Activated T-cell treated with anti-CD3 and anti-CD28 coated beads, Interleukin-2, amount 50 U/mL, for 1 hour (primary cell): ENCODE measurements at regions not wholly inside any gene's neighbourhood (a gene's known extent, or its start where the extent isn't known, plus 50 kb on each side); places are given as distances from the start of the nearest gene placed in this dataset.

ENCODE experiments used
- DNase-seq: peaks from one replicate; pipeline ENCODE4 v3.0.0-alpha.2; 2020

GRCh38 chr6:156508923-156509322 lies 268.3 kb upstream of the ARID1B start:
- no peak for DNase-seq

- no peak for DNase-seq
Measured at GRCh38 chr6:156508126-156508525, 269.1 kb upstream of the ARID1B start.

GRCh38 chr6:156507656-156508055 lies 269.5 kb upstream of the ARID1B start:
- no peak for DNase-seq

- no peak for DNase-seq
Measured at GRCh38 chr6:156507106-156507505, 270.1 kb upstream of the ARID1B start.

DNA sequence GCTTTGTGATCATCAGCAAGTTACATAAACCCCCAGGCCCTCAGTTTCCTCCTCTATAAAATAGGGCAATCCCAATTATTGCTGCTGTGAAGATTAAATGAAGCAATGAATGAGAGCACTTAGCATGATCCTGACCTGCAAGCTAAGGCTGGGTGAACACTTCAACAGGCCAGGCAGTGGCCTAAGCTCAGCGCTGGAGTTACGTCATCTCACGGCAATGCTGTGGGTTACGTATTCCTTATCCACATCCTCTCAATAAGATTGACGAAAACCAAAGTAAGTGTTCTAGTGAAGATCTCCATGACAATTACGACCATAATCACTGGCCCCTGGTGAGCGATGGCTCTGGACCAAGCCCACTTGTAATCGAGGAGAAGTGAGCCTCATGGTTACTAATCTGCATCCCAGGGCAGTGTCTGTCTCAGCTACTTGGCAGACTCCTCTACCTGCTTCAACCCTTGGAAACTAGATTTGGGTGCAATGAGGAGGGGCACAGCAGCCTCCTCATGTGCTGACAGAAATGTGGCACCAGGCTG lies 274.1 kb upstream of the ARID1B start:
- DNase-seq: no peak

DNA sequence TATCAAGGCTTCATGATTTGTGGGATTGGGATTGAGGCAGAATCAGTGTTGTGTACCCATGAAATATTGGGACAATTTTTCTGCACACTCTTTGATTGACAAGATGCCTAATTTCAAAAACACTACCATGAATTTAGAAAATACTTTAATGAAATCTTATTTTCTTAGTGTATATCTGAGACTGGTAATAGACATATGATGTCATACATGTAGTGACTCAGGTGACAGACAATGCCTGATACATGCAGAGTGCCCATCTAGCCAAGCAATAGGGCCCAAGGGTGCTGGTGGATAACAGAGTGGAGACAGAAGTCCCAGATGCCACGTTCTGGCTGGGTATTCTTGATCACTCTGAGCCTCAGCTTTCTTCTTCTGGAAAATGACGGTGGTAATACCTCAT lies 279.6 kb upstream of the ARID1B start:
- no peak for DNase-seq

- DNase-seq: no peak
Measured at GRCh38 chr6:156487877-156488276, 289.3 kb upstream of the ARID1B start.

GRCh38 chr6:156485150-156485549 lies 292.0 kb upstream of the ARID1B start:
- no peak for DNase-seq

DNA sequence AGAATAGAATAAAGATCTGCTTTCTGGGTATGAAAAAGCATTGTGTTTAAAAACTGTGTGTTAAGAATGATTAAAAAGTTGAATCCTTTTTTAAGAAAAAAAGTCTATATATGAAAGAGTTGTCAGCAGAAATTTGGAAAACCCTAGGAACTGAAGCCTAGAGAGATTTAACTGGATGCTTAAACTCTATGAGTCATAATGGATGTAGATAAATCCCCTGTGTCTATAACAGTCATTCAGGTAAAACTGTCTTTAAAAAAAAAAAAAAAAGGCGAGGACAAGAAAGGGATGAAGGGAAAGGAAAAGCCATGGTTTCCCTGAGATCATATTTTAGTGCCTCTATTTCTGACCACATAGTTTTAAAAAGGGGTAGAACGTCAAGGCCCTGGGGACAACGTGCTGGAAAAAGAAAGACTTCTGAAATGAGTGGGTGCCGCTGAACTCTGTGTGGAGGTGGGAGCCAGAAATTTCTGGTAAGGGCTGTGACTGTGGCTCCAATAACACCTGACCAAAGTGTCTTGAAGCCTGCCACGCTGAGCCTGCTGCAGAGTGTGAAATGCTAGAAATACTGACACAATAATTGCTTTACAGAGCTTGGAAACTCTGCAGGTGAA lies 302.6 kb upstream of the ARID1B start:
- DNase-seq: no peak

- DNase-seq: no peak
Measured at GRCh38 chr6:156471000-156471399, 306.2 kb upstream of the ARID1B start.

DNA sequence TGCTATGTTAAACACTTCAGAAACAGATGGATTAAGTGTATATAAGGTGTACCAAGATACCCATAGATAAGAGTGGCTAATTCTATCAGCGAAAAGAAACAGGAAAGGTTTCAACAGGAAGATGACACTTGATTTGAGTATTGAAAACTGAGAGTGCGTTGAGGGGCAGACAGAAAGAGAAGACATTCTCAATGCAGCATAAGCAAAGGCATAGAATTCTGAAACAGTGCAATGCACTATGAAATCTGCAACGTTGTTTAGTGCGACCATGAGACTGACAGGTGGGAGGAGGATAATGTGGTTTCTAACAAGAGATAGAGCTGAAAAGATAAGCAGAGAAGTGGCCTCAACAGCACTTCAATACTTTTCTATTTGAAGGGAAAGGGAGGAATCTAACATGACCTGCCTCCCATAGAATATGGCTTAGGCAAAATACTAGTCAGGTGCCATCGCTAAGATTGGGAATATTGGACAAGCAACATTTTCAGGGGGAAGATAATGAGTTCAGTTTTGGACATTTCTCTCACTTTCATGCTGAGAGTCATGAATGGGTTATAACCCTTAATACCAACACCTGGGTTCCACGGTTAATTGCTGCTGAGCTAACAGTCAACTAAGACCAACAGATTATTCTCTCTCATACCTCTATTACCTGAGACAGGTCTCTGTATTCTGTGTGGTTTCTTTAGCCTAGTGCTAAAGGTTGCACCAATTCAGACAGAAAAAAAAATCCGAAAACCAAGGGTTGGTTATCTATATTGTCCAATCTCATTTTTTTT lies 312.9 kb upstream of the ARID1B start:
- DNase-seq: no peak

DNA sequence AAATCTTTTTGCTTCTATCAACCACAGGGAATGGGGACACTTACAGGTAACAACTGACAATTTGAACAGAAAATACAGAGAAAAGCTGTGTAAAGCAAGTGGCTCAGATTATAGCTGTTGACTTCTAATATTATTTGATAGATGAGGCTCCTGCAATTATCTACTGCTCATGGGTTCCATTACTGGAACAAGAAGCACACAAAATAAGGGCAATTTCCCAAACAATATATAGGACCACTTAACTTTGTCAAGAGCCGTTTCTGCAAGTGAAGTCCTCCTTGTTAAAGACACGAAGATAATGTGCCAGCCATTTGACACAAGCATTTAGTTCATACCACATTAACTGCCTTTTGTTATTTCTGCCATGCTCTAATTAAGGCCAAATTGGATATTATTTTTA lies 315.5 kb upstream of the ARID1B start:
- DNase-seq: no peak

- no peak for DNase-seq
Measured at GRCh38 chr6:156457601-156458000, 319.6 kb upstream of the ARID1B start.

DNA sequence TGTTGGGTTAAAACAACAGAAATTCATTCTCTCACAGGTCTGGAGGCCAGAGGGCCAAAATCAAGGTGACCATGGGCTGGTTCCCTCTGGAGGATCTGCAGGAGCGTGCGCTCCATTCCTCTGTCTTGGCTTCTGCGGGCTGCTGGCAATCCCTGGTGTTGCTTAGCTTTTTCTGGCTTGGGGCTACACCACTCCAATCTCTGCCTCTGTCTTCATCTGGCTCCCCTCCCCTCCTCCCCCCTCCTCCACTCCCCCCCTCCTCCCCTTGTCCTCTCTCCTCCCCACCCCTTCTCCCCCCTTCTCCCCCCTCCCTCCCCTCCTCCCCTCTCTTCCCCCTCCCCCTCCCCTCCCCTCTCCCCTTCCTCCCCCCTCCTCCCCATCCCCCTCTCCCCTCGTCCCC lies 321.3 kb upstream of the ARID1B start:
- no peak for DNase-seq

GRCh38 chr6:156454867-156455266 lies 322.3 kb upstream of the ARID1B start:
- no peak for DNase-seq

DNA sequence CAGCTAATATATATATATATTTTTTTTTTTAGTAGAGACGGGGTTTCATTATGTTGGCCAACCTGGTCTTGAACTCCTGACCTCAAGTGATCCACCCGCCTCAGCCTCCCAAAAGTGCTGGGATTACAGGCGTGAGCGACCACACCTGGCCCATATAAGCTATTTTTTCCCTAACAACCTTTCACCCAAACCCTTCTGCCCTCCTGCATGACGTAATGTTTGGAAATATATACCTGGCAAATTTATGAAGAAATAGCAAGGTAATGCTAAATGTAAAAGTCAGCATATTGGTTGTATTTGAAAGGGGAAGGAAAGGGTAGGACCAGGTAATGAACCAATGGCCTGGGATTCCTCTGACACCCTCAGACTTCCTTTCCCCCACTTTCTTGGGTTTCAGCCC lies 325.5 kb upstream of the ARID1B start:
- DNase-seq: no peak

DNA sequence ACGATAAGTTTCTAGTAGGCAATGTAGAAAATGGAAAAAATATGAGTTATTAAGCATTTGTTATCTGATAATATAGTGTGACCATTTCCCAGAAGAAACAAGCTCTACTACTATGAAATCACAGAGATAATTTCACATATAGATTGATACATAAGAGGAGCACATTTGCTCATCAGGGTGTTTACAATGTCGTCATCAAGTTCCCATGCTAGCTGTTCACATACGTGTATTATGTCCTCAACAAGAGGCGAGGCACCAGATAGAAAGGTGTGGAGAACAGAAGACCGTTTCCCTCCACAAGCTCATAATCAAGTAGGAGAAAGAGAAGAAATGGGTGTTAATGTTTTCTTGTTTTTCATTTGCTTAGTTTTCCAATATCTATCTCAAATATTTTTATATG lies 326.1 kb upstream of the ARID1B start:
- no peak for DNase-seq

GRCh38 chr6:156450421-156450820 lies 326.8 kb upstream of the ARID1B start:
- no peak for DNase-seq

DNA sequence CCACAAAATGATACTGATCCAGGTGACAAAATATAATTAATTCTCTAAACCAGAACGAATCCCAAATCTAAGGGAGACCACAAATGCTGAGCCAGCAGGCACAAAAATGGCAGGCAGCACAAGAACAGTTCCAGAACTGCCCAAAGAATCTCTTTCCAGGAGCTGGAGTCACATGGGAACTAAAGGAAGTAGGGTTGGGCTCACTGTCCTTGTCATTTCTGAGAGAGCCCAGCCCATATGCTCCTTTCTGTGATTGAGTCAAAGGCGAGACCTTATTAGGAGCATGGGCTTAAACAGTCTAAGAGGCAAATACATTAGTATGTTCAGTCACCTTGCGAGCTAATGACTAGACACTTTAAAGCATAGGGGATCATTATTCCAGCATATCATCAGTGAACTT lies 327.6 kb upstream of the ARID1B start:
- no peak for DNase-seq

- DNase-seq: no peak
Measured at GRCh38 chr6:156449128-156449527, 328.1 kb upstream of the ARID1B start.

GRCh38 chr6:156448579-156448978 lies 328.6 kb upstream of the ARID1B start:
- no peak for DNase-seq

DNA sequence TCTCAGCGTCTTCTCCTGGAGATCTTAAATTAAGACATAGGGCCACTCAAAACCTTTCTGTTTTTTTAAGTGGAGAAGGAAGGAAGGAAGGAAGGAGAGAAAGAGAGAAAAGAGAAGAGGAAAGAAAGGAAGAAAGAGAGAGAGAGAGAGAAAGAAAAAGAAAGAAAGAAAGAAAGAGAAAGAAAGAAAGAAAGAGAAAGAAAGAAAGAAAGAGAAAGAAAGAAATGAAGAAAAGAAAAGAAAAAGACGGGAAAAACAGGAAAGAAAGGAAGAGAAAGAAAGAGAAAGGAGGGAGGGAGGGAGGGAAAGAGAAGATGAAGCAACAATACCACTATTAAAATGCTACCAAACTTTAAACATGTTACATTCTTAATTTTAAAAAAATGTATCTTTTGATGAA lies 336.5 kb upstream of the ARID1B start:
- DNase-seq: no peak

DNA sequence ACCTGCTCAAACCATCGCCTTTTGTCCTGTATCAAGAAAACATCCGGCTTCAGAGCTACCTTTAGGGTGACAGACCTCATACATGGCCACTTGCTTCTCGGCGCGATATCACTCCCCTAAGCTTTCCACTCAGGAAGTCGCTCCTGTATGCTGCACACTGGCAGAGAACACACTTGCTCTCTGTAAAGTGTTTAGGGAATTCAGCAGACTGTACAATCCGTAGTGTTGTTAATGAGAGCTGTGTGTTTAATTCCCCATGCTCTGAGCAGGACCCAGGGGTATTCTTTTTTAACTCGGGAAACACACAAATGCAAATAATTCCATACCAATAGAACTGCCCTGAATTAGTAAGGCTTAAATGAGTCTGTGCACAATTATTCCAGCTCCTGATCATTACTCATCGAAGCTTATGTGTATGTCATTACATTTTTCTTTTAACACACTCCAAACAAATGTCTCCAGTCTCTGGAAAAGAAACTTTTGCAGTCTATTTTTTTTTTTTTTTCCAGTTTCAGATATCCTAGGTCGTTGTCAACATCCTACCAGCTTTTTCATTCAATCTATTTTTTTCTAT lies 338.7 kb upstream of the ARID1B start:
- DNase-seq: no peak
